Kidney epithelial cell (primary cell): ENCODE measurements at regions not wholly inside any gene's neighbourhood (a gene's known extent, or its start where the extent isn't known, plus 50 kb on each side); places are given as distances from the start of the nearest gene placed in this dataset.
"Not testable (repeated sequence)": the region's sequence is repeated elsewhere in the genome, so short reads cannot be mapped to it uniquely, and the experiment has no call there.

Experiments
- DNase-seq: peaks from one replicate; pipeline ENCODE4 v3.0.0-alpha.2; 2010; ENCODE audit warnings: low read depth
- H3K27me3 ChIP-seq: 2 replicates; pipeline ENCODE4 v1.6.0; 2011; ENCODE audit warnings: low read length; ENCODE audit not compliant: control insufficient read depth, insufficient read depth
- H3K36me3 ChIP-seq: 2 replicates; pipeline ENCODE4 v1.5.1; 2011; ENCODE audit warnings: low read length; ENCODE audit not compliant: control insufficient read depth, insufficient read depth
- H3K4me3 ChIP-seq: 2 replicates; pipeline ENCODE4 v1.5.1; 2011; ENCODE audit warnings: low read depth, mild to moderate bottlenecking, control low read depth, low read length
- TF ChIP-seq, protein P1 (sequence below): IDR thresholded peaks from 2 replicates; pipeline ENCODE4 v1.5.1; 2011; ENCODE audit warnings: mild to moderate bottlenecking, moderate library complexity, low read length, control low read depth, inconsistent platforms; ENCODE audit not compliant: insufficient read depth, poor library complexity, severe bottlenecking

DNA sequence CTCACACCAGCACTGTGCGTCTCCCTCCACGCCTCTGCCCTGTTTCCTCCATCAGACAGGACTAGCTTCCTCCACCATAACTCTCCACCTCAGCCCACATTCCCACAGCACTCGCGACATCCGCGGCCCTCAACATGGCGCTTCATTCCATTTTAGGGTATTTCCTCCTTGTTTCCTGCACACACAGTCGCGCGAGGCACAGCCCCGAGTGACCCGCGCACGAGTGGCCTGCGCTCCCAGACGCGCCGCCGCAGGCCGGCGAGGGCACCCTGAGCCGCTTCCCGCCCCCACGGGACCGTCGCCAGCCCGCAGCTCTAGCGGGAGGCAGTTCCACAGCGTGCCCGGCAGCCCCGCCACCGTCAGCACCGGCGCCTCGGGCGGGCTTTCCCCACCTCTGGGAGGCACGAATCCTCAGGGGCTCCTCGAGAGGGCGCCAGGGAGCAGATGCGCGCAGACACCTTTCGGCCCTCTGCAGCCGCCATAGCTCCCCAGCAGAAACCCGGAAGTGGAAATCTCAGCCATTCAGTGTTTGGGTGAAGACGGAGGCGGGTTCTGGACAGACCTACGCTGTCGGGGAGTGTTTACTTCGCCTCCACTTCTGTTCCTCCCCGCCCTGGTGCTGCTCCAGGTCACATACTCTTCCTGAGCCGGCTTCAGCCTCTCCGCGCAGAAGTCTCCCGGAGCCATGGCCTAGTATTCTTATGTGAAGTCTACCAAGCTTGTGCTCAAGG, 136.6 kb downstream of the FOXD4L6 start:
- peak; percentile 95 for DNase-seq
- not testable (repeated sequence) for H3K27me3 ChIP-seq, H3K36me3 ChIP-seq
- TF ChIP-seq, protein P1, sequence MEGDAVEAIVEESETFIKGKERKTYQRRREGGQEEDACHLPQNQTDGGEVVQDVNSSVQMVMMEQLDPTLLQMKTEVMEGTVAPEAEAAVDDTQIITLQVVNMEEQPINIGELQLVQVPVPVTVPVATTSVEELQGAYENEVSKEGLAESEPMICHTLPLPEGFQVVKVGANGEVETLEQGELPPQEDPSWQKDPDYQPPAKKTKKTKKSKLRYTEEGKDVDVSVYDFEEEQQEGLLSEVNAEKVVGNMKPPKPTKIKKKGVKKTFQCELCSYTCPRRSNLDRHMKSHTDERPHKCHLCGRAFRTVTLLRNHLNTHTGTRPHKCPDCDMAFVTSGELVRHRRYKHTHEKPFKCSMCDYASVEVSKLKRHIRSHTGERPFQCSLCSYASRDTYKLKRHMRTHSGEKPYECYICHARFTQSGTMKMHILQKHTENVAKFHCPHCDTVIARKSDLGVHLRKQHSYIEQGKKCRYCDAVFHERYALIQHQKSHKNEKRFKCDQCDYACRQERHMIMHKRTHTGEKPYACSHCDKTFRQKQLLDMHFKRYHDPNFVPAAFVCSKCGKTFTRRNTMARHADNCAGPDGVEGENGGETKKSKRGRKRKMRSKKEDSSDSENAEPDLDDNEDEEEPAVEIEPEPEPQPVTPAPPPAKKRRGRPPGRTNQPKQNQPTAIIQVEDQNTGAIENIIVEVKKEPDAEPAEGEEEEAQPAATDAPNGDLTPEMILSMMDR: peak; percentile 92
- peak overlapping the region; percentile 98 for H3K4me3 ChIP-seq

DNA sequence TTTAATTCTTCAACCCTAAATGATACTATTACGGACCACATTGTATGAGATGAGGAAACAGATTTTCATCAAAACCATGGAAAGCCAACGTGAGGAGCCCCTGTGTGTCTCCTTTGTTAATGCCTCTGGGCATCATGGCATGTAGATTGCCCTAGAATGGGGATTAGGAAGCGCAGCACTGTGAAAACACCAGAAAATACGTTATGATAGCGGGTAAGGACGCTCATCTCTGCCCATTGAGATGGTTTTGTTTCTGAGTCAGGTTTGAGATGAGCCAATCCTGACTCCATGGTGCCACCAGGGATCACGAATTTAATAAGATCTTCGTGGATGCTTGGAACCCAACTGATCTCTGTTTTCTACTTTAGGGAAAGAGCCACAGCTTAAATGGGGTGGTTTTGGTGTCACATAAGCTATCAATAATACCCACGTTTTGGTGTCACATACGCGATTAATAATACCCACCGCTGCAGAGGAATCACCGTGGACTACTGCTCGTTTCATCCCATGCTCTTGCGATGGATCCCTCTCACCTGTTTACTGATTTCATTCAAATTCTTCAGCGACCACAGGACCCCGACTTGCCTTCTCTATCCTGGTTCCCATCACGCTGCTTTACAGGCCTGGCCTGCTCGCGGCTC, 137.3 kb downstream of the FOXD4L6 start:
- peak overlapping the region; percentile 98 for H3K4me3 ChIP-seq
- H3K27me3 ChIP-seq, DNase-seq, H3K36me3 ChIP-seq: not testable (repeated sequence)

DNA sequence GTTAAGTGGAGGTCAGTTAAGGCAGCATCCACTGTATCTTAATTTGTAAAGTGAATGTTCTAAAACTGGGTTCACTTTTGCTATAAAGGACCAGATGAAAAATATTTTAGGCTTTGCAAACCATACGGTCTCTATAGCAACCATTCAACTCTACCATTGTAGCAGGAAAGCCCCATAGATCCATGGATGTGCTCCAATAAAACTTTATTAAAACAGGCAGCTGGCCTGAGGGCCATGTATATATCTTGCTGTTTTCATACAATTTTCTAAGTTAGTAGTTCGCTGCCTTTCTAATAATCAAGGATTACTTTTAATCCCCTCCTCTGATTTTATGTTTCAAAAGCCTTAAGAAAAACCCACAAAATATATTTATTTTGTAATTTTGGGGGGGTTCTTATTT, 142.1 kb downstream of the FOXD4L6 start:
- not testable (repeated sequence) for DNase-seq, H3K27me3 ChIP-seq, H3K36me3 ChIP-seq, H3K4me3 ChIP-seq

DNA sequence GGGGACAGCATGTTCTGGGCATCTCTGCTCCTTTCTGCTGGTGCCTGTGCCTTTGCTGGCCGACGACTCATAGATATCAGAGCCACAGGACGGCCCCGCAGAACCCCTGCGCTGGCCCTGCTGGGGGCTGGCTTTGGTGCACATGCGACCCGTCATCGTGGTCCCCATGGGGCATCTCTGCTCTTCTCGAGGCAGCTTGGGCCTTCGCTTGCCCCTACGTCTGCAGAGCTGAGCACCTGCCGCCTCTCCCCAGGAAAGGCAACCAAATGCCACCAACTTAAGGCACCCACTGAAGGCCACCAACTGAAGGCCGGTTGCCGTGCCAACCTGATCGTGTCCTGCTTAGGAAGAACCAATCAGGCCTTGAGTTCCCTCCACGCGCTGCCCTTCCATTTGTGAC, 153.1 kb downstream of the FOXD4L6 start:
- H3K4me3 ChIP-seq, H3K36me3 ChIP-seq, H3K27me3 ChIP-seq, DNase-seq: not testable (repeated sequence)

DNA sequence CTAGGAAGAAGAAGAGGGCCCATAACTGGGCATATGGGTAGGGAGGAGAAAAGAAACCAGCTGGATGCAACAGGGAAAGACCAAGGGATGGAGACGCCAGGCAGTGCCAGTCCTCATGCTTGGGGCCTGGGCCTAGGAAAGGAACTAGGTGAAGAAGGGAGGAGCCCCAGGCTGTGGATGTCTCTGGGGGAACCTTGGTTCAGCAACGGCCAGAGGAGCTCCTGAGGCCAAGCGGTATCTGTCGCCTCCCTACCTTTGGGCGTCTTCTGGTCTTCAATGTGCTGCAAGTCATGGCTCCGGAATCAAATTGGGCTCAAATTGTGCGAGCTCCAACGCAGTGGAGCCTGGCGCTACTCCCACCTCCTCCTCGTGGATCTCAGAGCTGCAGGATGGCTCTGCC, 153.6 kb downstream of the FOXD4L6 start:
- not testable (repeated sequence) for H3K36me3 ChIP-seq, DNase-seq, H3K4me3 ChIP-seq, H3K27me3 ChIP-seq

DNA sequence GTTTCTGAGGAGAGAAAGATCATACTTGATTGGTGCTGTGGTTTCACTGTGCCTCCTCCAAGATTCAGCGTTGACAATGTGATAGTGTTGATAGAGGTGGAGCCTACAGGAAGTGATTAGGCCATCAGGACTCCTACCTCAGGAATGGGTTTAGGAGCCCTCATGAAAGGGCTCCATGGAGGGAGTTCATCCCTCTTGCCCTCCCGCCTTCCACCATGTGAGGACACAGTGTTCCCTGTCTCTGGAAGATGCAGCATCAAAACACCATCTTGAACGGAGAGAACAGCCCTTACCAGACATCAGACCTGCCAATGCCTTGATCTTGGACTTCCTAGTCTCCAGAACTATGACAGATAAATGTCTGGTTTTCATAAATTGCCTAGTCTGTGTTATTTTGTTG, 156.7 kb downstream of the FOXD4L6 start:
- not testable (repeated sequence) for H3K27me3 ChIP-seq, H3K4me3 ChIP-seq, DNase-seq, H3K36me3 ChIP-seq

DNA sequence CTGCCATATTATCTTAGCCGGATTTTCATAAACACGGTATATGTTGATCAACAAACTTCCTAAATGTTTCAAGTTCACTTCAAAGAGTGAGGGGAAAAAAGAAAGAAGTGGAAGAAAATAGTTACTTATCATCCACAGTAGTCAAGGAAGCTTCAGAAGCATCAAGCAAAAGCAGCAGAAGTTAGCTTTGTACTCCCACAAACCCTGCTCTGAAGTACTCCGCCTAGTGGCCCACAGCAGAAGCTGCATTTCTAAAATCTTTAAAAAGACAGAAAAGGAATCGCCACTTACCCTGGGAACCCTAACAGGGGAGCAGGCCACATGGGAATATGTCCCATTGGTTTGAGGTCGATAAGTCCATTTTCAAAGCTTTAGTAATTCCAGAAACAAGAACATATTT, 158.1 kb downstream of the FOXD4L6 start:
- TF ChIP-seq, protein P1: peak; percentile 19
- H3K4me3 ChIP-seq, DNase-seq, H3K27me3 ChIP-seq, H3K36me3 ChIP-seq: not testable (repeated sequence)

DNA sequence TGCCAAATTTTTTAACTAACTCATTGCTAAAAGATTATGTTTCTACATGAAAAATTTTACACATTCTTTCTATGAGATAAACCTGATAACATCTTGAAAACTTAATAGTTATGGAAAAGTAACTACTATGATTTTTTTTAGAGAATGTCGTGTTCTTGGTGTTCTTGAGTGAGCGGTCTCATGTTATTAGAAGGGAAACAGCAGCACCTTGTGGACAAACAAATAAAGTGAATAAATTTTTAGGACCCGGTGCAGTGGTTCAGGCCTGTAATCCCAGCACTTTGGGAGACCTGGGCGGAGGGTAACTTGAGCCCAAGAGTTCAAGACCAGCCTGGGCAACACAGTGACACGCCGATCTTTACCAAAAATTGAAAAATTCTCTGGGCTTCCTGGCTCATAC, 166.0 kb downstream of the FOXD4L6 start:
- not testable (repeated sequence) for DNase-seq, H3K36me3 ChIP-seq

DNA sequence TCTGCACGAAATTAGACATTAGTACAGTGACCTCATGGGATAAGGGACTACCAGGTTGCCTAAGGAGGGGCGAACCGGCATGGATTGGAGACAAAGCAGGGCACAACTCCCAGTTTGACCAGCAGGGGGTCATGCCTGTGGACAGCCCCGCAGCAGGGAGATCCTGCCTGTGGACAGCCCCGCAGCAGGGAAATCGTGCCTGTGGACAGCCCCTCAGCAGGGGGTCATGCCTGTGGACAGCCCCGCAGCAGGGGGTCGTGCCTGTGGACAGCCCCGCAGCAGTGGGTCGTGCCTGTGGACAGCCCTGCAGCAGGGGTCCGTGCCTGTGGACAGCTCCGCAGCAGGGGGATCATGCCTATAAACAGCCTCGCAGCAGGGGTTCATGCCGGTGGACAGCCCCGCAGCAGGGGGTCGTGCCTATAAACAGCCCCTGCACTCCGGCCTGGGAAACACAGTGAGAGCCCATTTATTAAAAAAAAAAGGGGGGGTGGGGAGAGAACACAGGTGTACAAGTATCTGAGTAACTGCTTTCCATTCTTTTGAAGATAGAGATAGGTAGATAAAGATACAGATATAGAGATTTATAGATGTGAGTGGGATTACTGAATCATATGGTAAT, 176.5 kb downstream of the FOXD4L6 start:
- not testable (repeated sequence) for H3K36me3 ChIP-seq, DNase-seq, H3K27me3 ChIP-seq, H3K4me3 ChIP-seq

More for the DNA sequence above, 166.0 kb downstream of the FOXD4L6 start:
- H3K27me3 ChIP-seq, H3K4me3 ChIP-seq: not testable (repeated sequence)

DNA sequence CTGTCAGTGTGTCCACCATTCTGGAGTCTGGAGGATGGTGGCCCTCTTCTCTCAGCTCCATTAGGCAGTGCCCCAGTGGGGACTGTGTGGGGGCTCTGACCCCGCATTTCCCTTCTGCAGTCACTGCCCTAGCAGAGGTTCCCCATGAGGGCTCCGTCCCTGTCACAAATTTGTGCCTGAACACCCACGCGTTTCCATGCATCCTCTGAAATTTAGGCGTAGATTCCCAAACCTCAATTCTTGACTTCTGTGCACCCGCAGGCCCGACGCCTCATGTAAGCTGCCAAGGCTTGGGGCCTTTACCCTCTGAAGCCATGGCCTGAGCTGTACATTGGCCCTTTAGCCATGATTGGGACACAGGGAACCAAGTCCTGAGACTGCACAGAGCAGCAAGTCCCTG, 182.3 kb downstream of the FOXD4L6 start:
- H3K27me3 ChIP-seq, H3K36me3 ChIP-seq, H3K4me3 ChIP-seq, DNase-seq: not testable (repeated sequence)

DNA sequence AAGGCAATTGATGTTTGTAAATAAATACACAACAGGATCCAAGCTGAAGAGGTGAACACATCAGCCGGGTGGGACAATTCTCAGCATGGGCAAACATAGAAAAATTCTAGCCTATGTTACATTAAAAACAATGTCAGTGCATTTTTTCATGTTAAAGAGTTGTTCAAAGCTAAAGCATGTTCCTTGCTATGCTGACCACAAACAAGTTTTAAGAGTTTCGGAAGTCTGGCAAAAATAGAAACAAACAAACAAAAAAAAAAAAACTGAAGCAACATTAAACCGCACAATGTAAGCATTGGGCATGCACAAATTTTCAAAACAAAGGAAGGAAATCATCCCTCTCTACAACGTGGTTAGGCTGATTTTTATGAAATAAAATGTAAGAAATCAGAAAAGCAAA, 185.8 kb downstream of the FOXD4L6 start:
- H3K36me3 ChIP-seq, H3K27me3 ChIP-seq, H3K4me3 ChIP-seq, DNase-seq: not testable (repeated sequence)

DNA sequence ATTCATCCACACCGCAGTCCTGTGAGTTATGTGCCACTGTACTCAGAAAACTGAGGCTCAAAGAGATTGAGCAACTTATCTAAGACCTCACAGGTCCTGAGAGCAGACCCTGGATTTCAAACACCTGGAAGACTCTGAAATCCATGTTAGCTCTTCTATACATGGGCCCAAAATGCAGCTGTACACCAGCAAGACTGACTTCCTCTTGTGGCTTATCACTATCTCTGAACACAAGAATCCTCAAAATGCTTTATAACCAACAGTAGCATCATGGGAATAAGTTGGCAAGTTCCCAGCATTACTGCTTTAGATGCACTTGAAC, 188.6 kb downstream of the FOXD4L6 start:
- H3K36me3 ChIP-seq, DNase-seq, H3K27me3 ChIP-seq, H3K4me3 ChIP-seq: not testable (repeated sequence)
